HCT116 (cell line): ENCODE measurements at regions not wholly inside any gene's neighbourhood (a gene's known extent, or its start where the extent isn't known, plus 50 kb on each side); places are given as distances from the start of the nearest gene placed in this dataset.

Experiments used
- ATAC-seq: fragments of 200-7000 bp; cut with Tn5 transposase; 2 replicates; pipeline ENCODE4 v1.9.1; 2020; ENCODE audit warnings: mild to moderate bottlenecking, moderate library complexity
- BruUV-seq: library from RNA; stranded (reverse); fragments of 400-500 nt; replicated peaks from 2 replicates; lab custom pipeline; 2021; lab: Mats Ljungman, UMichigan
- CTCF ChIA-PET: fragments of 300-600 bp; sonication (Branson Sonifier 250); formaldehyde crosslinking; loops from one replicate; lab custom pipeline; 2021; ENCODE audit warnings: antibody characterized with exemption; lab: Charles Lee
- POLR2A ChIA-PET: fragments of 300-600, 350-600 bp; sonication (Branson Sonifier 250); formaldehyde crosslinking; loops from one replicate; lab custom pipeline; 2021; ENCODE audit warnings: antibody characterized with exemption; lab: Charles Lee
- RAD21 ChIA-PET, 2 experiments: fragments of 300-600 bp; sonication (Branson Sonifier 250); formaldehyde crosslinking; loops; one replicate each; lab custom pipeline; 2023; ENCODE audit warnings: low total read pairs in 2 of 2; ENCODE audit not compliant: uncharacterized antibody in 2 of 2, unreplicated experiment in 2 of 2, low non-redundant PET in 1 of 2; lab: Charles Lee
- DNase-seq: peaks from one replicate; pipeline ENCODE4 v3.0.0-alpha.2; 2010; ENCODE audit warnings: low read depth, low spot score
- H2AFZ ChIP-seq: fragments of 200-600 bp; shearing (Covaris generic), sonication (generic); 2 replicates; pipeline ENCODE4 v1.6.1; 2017; ENCODE audit warnings: low read depth, mixed run types, mixed read lengths, antibody characterized with exemption, low read length; ENCODE audit not compliant: poor library complexity, severe bottlenecking
- H3K27ac ChIP-seq: 2 replicates; pipeline ENCODE4 v1.5.1; 2012; ENCODE audit warnings: low read depth, low read length
- H3K27me3 ChIP-seq: fragments of 200-600 bp; sonication (generic); 2 replicates; pipeline ENCODE4 v1.6.1; 2016; ENCODE audit warnings: mixed run types, low read length, mixed read lengths; ENCODE audit not compliant: insufficient read depth
- H3K36me3 ChIP-seq, 2 experiments: fragments of 200-500 bp in 1 of 2; fragments of 200-600 bp in 1 of 2; sonication (Bioruptor generic) in 1 of 2; sonication (generic) in 1 of 2; 2 replicates each; pipeline versions ENCODE4 v1.5.1 to v1.6.1; 2014 to 2016; ENCODE audit warnings: low read length in 2 of 2, inconsistent platforms in 1 of 2, mixed read lengths in 1 of 2, mixed run types in 1 of 2; ENCODE audit not compliant: insufficient read depth in 2 of 2, control insufficient read depth in 1 of 2
- H3K4me1 ChIP-seq, 2 experiments: fragments of 200-600 bp in 1 of 2; sonication (generic) in 1 of 2; 2 replicates each; pipeline versions ENCODE4 v1.5.1 to v1.6.1; 2012 to 2017; ENCODE audit warnings: low read length in 2 of 2, inconsistent platforms in 1 of 2, mild to moderate bottlenecking in 1 of 2, mixed read lengths in 1 of 2, mixed run types in 1 of 2, moderate library complexity in 1 of 2; ENCODE audit not compliant: insufficient read depth in 2 of 2, control insufficient read depth in 1 of 2
- H3K4me2 ChIP-seq: fragments of 200-600 bp; sonication (generic); 2 replicates; pipeline ENCODE4 v1.6.1; 2017; ENCODE audit warnings: mixed run types, low read length, mixed read lengths
- H3K4me3 ChIP-seq, 2 experiments: fragments of 200-600 bp in 1 of 2; sonication (generic) in 1 of 2; replicated peaks in 1 of 2; 2 replicates each; pipeline ENCODE4 v1.5.1; 2011 to 2016; ENCODE audit warnings: low read length in 2 of 2, control low read depth in 1 of 2, low read depth in 1 of 2, mild to moderate bottlenecking in 1 of 2, mixed read lengths in 1 of 2, mixed run types in 1 of 2
- H3K79me2 ChIP-seq: fragments of 200-600 bp; sonication (generic); 2 replicates; pipeline ENCODE4 v1.6.1; 2017; ENCODE audit warnings: mild to moderate bottlenecking, mixed run types, low read length, moderate library complexity, mixed read lengths; ENCODE audit not compliant: insufficient read depth
- H3K9ac ChIP-seq: fragments of 200-600 bp; sonication (generic); 2 replicates; pipeline ENCODE4 v1.6.1; 2016; ENCODE audit warnings: low read length, mixed read lengths
- H3K9me2 ChIP-seq: fragments of 200-600 bp; sonication (generic), shearing (Covaris generic); 2 replicates; pipeline ENCODE4 v1.6.1; 2017; ENCODE audit warnings: mixed run types, mild to moderate bottlenecking, moderate library complexity; ENCODE audit not compliant: insufficient read depth
- H3K9me3 ChIP-seq, 2 experiments: fragments of 200-500 bp in 1 of 2; fragments of 200-600 bp in 1 of 2; sonication (Bioruptor generic) in 1 of 2; sonication (generic) in 1 of 2; 2 replicates each; pipeline ENCODE4 v1.6.1; 2014 to 2017; ENCODE audit warnings: low read length in 2 of 2, mixed read lengths in 2 of 2, inconsistent platforms in 1 of 2, low read depth in 1 of 2, mild to moderate bottlenecking in 1 of 2, mixed run types in 1 of 2, moderate library complexity in 1 of 2; ENCODE audit not compliant: control insufficient read depth in 1 of 2, insufficient read depth in 1 of 2
- H4K20me1 ChIP-seq: fragments of 200-600 bp; sonication (generic), shearing (Covaris generic); 2 replicates; pipeline ENCODE4 v1.6.1; 2017; ENCODE audit warnings: mixed run types, mild to moderate bottlenecking, moderate library complexity; ENCODE audit not compliant: insufficient read depth
- ATF3 ChIP-seq: IDR thresholded peaks from 2 replicates; pipeline ENCODE4 v1.6.1; 2012
- CTCF ChIP-seq, 3 experiments: fragments of 200-600 bp in 1 of 3; sonication (generic) in 1 of 3; IDR thresholded peaks in 2 of 3; conservative IDR thresholded peaks in 1 of 3; 2 replicates each; pipeline ENCODE4 v1.5.1; 2012 to 2017; ENCODE audit warnings: low read depth in 2 of 3, low read length in 2 of 3, antibody characterized with exemption in 1 of 3, borderline replicate concordance in 1 of 3, control low read depth in 1 of 3, mild to moderate bottlenecking in 1 of 3, mixed read lengths in 1 of 3, mixed run types in 1 of 3, moderate library complexity in 1 of 3; ENCODE audit not compliant: insufficient read depth in 1 of 3
- EGR1 ChIP-seq: IDR thresholded peaks from 2 replicates; pipeline ENCODE4 v1.6.1; 2012; ENCODE audit warnings: low read depth
- ELF1 ChIP-seq: IDR thresholded peaks from 2 replicates; pipeline ENCODE4 v1.6.1; 2012; ENCODE audit warnings: low read depth, borderline replicate concordance
- EZH2 ChIP-seq: fragments of 200-600 bp; sonication (generic); IDR thresholded peaks from 2 replicates; pipeline ENCODE4 v1.6.1; 2017; ENCODE audit warnings: antibody characterized with exemption, mixed run types
- EZH2phosphoT487 ChIP-seq: fragments of 200-600 bp; IDR thresholded peaks from 2 replicates; pipeline ENCODE4 v1.6.1; 2018; ENCODE audit warnings: antibody characterized with exemption, borderline replicate concordance
- JUND ChIP-seq: IDR thresholded peaks from 2 replicates; pipeline ENCODE4 v1.6.1; 2012
- MAX ChIP-seq: IDR thresholded peaks from 2 replicates; pipeline ENCODE4 v1.6.1; 2012
- POLR2AphosphoS5 ChIP-seq: IDR thresholded peaks from 2 replicates; pipeline ENCODE4 v1.6.1; 2011; ENCODE audit warnings: mild to moderate bottlenecking, low read depth, low read length, moderate library complexity
- REST ChIP-seq: IDR thresholded peaks from 2 replicates; pipeline ENCODE4 v1.6.1; 2012; ENCODE audit warnings: low read depth
- SP1 ChIP-seq: IDR thresholded peaks from 2 replicates; pipeline ENCODE4 v1.6.1; 2012; ENCODE audit warnings: low read depth
- SRF ChIP-seq: IDR thresholded peaks from 2 replicates; pipeline ENCODE4 v1.6.1; 2012; ENCODE audit warnings: low read depth
- YY1 ChIP-seq: IDR thresholded peaks from 2 replicates; pipeline ENCODE4 v1.6.1; 2011; ENCODE audit warnings: low read length, low read depth, moderate library complexity, mild to moderate bottlenecking; ENCODE audit not compliant: insufficient replicate concordance; ENCODE audit errors: extremely low read depth
- ZFX ChIP-seq: fragments of 450-650 bp; IDR thresholded peaks from 2 replicates; pipeline ENCODE4 v1.6.1; 2017
- ZNF274 ChIP-seq: fragments of 200-500 bp; sonication (Bioruptor generic); IDR thresholded peaks from 2 replicates; pipeline ENCODE4 v1.6.1; 2014; ENCODE audit warnings: mild to moderate bottlenecking, low read depth, low read length, inconsistent platforms
- intact Hi-C: fragments of 100-400 bp; cut with micrococcal nuclease; formaldehyde crosslinking; loops from 2 replicates; pipeline ENCODE4 v1.10.0; 2022

- Histone ChIP-seq H3K4me1 (no peaks in the 10 kb centered on the region), H3K4me2 (no peak overlapping the region), H3K79me2 (no peaks in the 10 kb centered on the region), H3K9ac (no peak overlapping the region), H3K36me3 (no peaks in the 10 kb centered on the region), H3K27me3 (no peaks in the 10 kb centered on the region), H3K4me3 (no peak overlapping the region), H3K27ac (no peak overlapping the region), H4K20me1 (no peaks in the 10 kb centered on the region), H2AFZ (no peak overlapping the region), H3K9me3 (peaks cover 0 to 25% of the 10 kb centered on the region in 2 experiments; a peak in 2 of 4 replicates), H3K9me2 (no peaks in the 10 kb centered on the region)
- no peak for DNase-seq
- peak in 1 of 3 experiments; percentile 15; a peak in 1 of 6 replicates for TF ChIP-seq CTCF (IDR thresholded peaks at IDR 0.05 in 2 of 3, conservative IDR thresholded peaks at IDR 0.05 in 1 of 3; ENCODE audit: borderline replicate concordance in 1 of 3, insufficient read depth in 1 of 3, low read depth in 2 of 3, low read length in 2 of 3)
- TF ChIP-seq EZH2phosphoT487, result no peak
- ChIA-PET CTCF (no interaction called here), RAD21 (no interaction called here), POLR2A (no interaction called here)
- BruUV-seq, result no TSS peak
- no peak for ATAC-seq
- intact Hi-C loops, result no loop called here
Observed at GRCh38 chr17:33949100-33949499, 306.0 kb upstream of the CCL2 start.

- Histone ChIP-seq H3K4me1 (no peaks in the 10 kb centered on the region), H3K9me2 (no peaks in the 10 kb centered on the region), H2AFZ (no peak overlapping the region), H3K27me3 (no peaks in the 10 kb centered on the region), H3K27ac (no peak overlapping the region), H4K20me1 (no peaks in the 10 kb centered on the region), H3K4me2 (no peak overlapping the region), H3K9ac (no peak overlapping the region), H3K4me3 (no peak overlapping the region), H3K9me3 (peaks cover 0 to 26% of the 10 kb centered on the region in 2 experiments; a peak in 2 of 4 replicates), H3K79me2 (no peaks in the 10 kb centered on the region), H3K36me3 (no peaks in the 10 kb centered on the region)
- ChIA-PET CTCF (no interaction called here), POLR2A (no interaction called here), RAD21 (no interaction called here)
- intact Hi-C loops, result no loop called here
- no TSS peak for BruUV-seq
- DNase-seq, result no peak
- no peak for ATAC-seq
- TF ChIP-seq ATF3 (no peak), SP1 (no peak), EGR1 (no peak), EZH2 (no peak), SRF (no peak), REST (no peak), YY1 (no peak), EZH2phosphoT487 (no peak), ZNF274 (no peak), POLR2AphosphoS5 (no peak), ZFX (no peak), MAX (no peak), JUND (no peak), ELF1 (no peak)
Observed at GRCh38 chr17:33950061-33950460, 305.0 kb upstream of the CCL2 start.
